H1 (cell line): ENCODE measurements at regions not wholly inside any gene's neighbourhood (a gene's known extent, or its start where the extent isn't known, plus 50 kb on each side); places are given as distances from the start of the nearest gene placed in this dataset.

Source experiments
- CTCF ChIA-PET: fragments of 300-600 bp; sonication (Branson Sonifier 250); formaldehyde crosslinking; loops from one replicate; lab custom pipeline; 2021; ENCODE audit not compliant: partially characterized antibody; lab: Charles Lee
- POLR2A ChIA-PET: fragments of 300-600 bp; sonication (Branson Sonifier 250); formaldehyde crosslinking; loops from one replicate; lab custom pipeline; 2021; ENCODE audit warnings: inconsistent platforms; ENCODE audit not compliant: partially characterized antibody; lab: Charles Lee
- DNase-seq, 2 experiments: peaks; one replicate each; pipeline versions ENCODE4 v3.0.0 to v3.0.0-alpha.2; 2010 to 2022; ENCODE audit warnings: low spot score in 2 of 2, low read depth in 1 of 2, mixed read lengths in 1 of 2
- FAIRE-seq: peaks from 2 replicates; lab custom pipeline; 2011; peaks lifted over from hg19 to GRCh38; lab: Jason Lieb, UNC
- H2AFZ ChIP-seq: 2 replicates; pipeline ENCODE4 v1.8.1; 2012; ENCODE audit warnings: low read length, inconsistent platforms
- H2AK5ac ChIP-seq: 2 replicates; pipeline ENCODE4 v1.6.1; 2013; ENCODE audit warnings: low read depth, low read length
- H2BK120ac ChIP-seq: replicated peaks from 2 replicates; pipeline ENCODE3; 2013; ENCODE audit warnings: low read depth, low read length, inconsistent platforms
- H2BK12ac ChIP-seq: 2 replicates; pipeline ENCODE4 v1.6.1; 2013; ENCODE audit warnings: low read depth, low read length
- H2BK15ac ChIP-seq: 2 replicates; pipeline ENCODE4 v1.6.1; 2013; ENCODE audit warnings: low read length
- H2BK20ac ChIP-seq: 2 replicates; pipeline ENCODE4 v1.6.1; 2013; ENCODE audit warnings: low read length
- H2BK5ac ChIP-seq: 2 replicates; pipeline ENCODE4 v1.6.1; 2013; ENCODE audit warnings: low read depth, low read length
- H3K14ac ChIP-seq: 2 replicates; pipeline ENCODE4 v1.6.1; 2013; ENCODE audit warnings: inconsistent platforms; ENCODE audit not compliant: insufficient read length
- H3K18ac ChIP-seq: 2 replicates; pipeline ENCODE4 v1.6.1; 2013; ENCODE audit warnings: low read length; ENCODE audit errors: extremely low read depth
- H3K23ac ChIP-seq: 2 replicates; pipeline ENCODE4 v1.6.1; 2013; ENCODE audit warnings: inconsistent platforms; ENCODE audit not compliant: insufficient read length
- H3K23me2 ChIP-seq: 2 replicates; pipeline ENCODE4 v1.6.1; 2013; ENCODE audit warnings: low read depth, low read length
- H3K27ac ChIP-seq: 2 replicates; pipeline ENCODE4 v1.6.1; 2011; ENCODE audit warnings: low read depth, low read length, inconsistent platforms
- H3K27me3 ChIP-seq, 4 experiments: replicated peaks in 1 of 4; 1 replicate in 1 of 4; 2 replicates in 3 of 4; pipeline versions ENCODE4 v1.6.1 to v1.8.1; 2011 to 2013; ENCODE audit warnings: low read length in 3 of 4, mild to moderate bottlenecking in 3 of 4, inconsistent platforms in 2 of 4, mixed read lengths in 2 of 4, moderate library complexity in 1 of 4; ENCODE audit not compliant: control insufficient read depth in 3 of 4, insufficient read depth in 3 of 4; ENCODE audit errors: extremely low read depth in 1 of 4
- H3K36me3 ChIP-seq, 4 experiments: 2 replicates each; pipeline versions ENCODE4 v1.6.1 to v1.8.1; 2011 to 2013; ENCODE audit warnings: mild to moderate bottlenecking in 4 of 4, low read length in 3 of 4, moderate library complexity in 2 of 4, control low read depth in 1 of 4, inconsistent platforms in 1 of 4; ENCODE audit not compliant: insufficient read depth in 4 of 4, control insufficient read depth in 2 of 4
- H3K4ac ChIP-seq: replicated peaks from 2 replicates; pipeline ENCODE3; 2013; ENCODE audit warnings: low read length, low read depth, mixed read lengths, inconsistent platforms; ENCODE audit not compliant: insufficient read length
- H3K4me1 ChIP-seq, 4 experiments: replicated peaks in 1 of 4; 1 replicate in 1 of 4; 2 replicates in 3 of 4; pipeline versions ENCODE4 v1.6.1 to v1.8.1; 2011 to 2013; ENCODE audit warnings: low read length in 3 of 4, inconsistent platforms in 2 of 4, mixed read lengths in 1 of 4; ENCODE audit not compliant: insufficient read depth in 4 of 4, control insufficient read depth in 3 of 4
- H3K4me2 ChIP-seq, 2 experiments: 2 replicates each; pipeline versions ENCODE4 v1.6.1 to v1.8.1; 2011 to 2013; ENCODE audit warnings: low read depth in 2 of 2, low read length in 2 of 2, control low read depth in 1 of 2, inconsistent platforms in 1 of 2, mild to moderate bottlenecking in 1 of 2; ENCODE audit not compliant: insufficient read depth in 1 of 2
- H3K4me3 ChIP-seq, 4 experiments: fragments of 200-600, 300-600 bp in 1 of 4; sonication (generic), shearing (Covaris generic), sonication (Bioruptor Twin) in 1 of 4; 2 replicates each; pipeline versions ENCODE4 v1.5.1 to v1.8.1; 2011 to 2016; ENCODE audit warnings: low read length in 4 of 4, low read depth in 3 of 4, control low read depth in 2 of 4, inconsistent platforms in 2 of 4, mild to moderate bottlenecking in 2 of 4, mixed read lengths in 1 of 4, moderate library complexity in 1 of 4; ENCODE audit not compliant: insufficient read depth in 2 of 4; ENCODE audit errors: extremely low read depth in 1 of 4
- H3K56ac ChIP-seq: replicated peaks from 2 replicates; pipeline ENCODE3; 2013; ENCODE audit warnings: low read depth, mild to moderate bottlenecking, mixed read lengths, low read length, inconsistent platforms; ENCODE audit not compliant: insufficient read length
- H3K79me1 ChIP-seq: 2 replicates; pipeline ENCODE4 v1.6.1; 2013; ENCODE audit warnings: low read depth, low read length, control low read depth
- H3K79me2 ChIP-seq, 2 experiments: 2 replicates each; pipeline versions ENCODE4 v1.6.1 to v1.8.1; 2012 to 2013; ENCODE audit warnings: low read length in 2 of 2, mild to moderate bottlenecking in 2 of 2, inconsistent platforms in 1 of 2; ENCODE audit not compliant: insufficient read depth in 2 of 2, control insufficient read depth in 1 of 2
- H3K9ac ChIP-seq, 4 experiments: replicated peaks in 1 of 4; 1 replicate in 1 of 4; 2 replicates in 3 of 4; pipeline versions ENCODE4 v1.6.1 to v1.8.1; 2011 to 2013; ENCODE audit warnings: low read depth in 3 of 4, low read length in 3 of 4, control low read depth in 2 of 4, mild to moderate bottlenecking in 2 of 4, moderate library complexity in 2 of 4, inconsistent platforms in 1 of 4; ENCODE audit errors: extremely low read depth in 1 of 4
- H3K9me3 ChIP-seq, 2 experiments: 2 replicates each; pipeline versions ENCODE4 v1.6.1 to v1.8.1; 2012 to 2013; ENCODE audit warnings: mild to moderate bottlenecking in 2 of 2, moderate library complexity in 2 of 2, control low read depth in 1 of 2, inconsistent platforms in 1 of 2, low read depth in 1 of 2, low read length in 1 of 2, mixed read lengths in 1 of 2; ENCODE audit not compliant: insufficient read depth in 2 of 2
- H4K20me1 ChIP-seq, 2 experiments: replicated peaks in 1 of 2; 2 replicates each; pipeline versions ENCODE3 to v1.8.1; 2011 to 2013; ENCODE audit warnings: inconsistent platforms in 2 of 2, low read length in 2 of 2, mild to moderate bottlenecking in 1 of 2; ENCODE audit not compliant: insufficient read depth in 2 of 2, control insufficient read depth in 1 of 2
- H4K5ac ChIP-seq: 2 replicates; pipeline ENCODE4 v1.6.1; 2013; ENCODE audit warnings: low read length, low read depth, mixed read lengths, inconsistent platforms; ENCODE audit not compliant: insufficient read length
- H4K8ac ChIP-seq: 2 replicates; pipeline ENCODE4 v1.8.0; 2013; ENCODE audit warnings: mild to moderate bottlenecking, moderate library complexity, low read length, inconsistent platforms; ENCODE audit not compliant: insufficient read depth; ENCODE audit errors: extremely low read depth
- H4K91ac ChIP-seq: replicated peaks from 2 replicates; pipeline ENCODE3; 2013; ENCODE audit warnings: low read length, mixed read lengths, inconsistent platforms; ENCODE audit not compliant: insufficient read length
- CHD7 ChIP-seq: fragments of 300-600 bp; sonication (generic); IDR thresholded peaks from 2 replicates; pipeline ENCODE4 v1.7.1; 2012; ENCODE audit warnings: low read length, moderate library complexity, mild to moderate bottlenecking, inconsistent platforms; ENCODE audit not compliant: insufficient replicate concordance
- WGBS, 2 experiments: shearing (Covaris generic) in 1 of 2; methylation state at CpG; one replicate each; pipeline versions ENCODE4 v1.1.6 to v1.1.7; 2013 to 2015; ENCODE audit warnings: low lambda C conversion rate in 2 of 2, mixed read lengths in 2 of 2, inconsistent platforms in 1 of 2, low coverage in 1 of 2, missing lambda C conversion rate in 1 of 2; ENCODE audit not compliant: insufficient replicate concordance in 2 of 2, insufficient coverage in 1 of 2, insufficient read length in 1 of 2; ENCODE audit errors: extremely low coverage in 1 of 2, missing lambda C conversion rate in 1 of 2; 5-methylcytosine and 5-hydroxymethylcytosine counted together

- Histone ChIP-seq H3K79me1 (no peaks in the 10 kb centered on the region), H3K9me3 (no peaks in the 10 kb centered on the region), H3K23ac (no peak overlapping the region), H2BK12ac (no peak overlapping the region), H2BK5ac (no peak overlapping the region), H4K20me1 (no peaks in the 10 kb centered on the region), H2BK120ac (no peak overlapping the region), H3K4me1 (no peaks in the 10 kb centered on the region), H3K36me3 (no peaks in the 10 kb centered on the region), H4K5ac (no peak overlapping the region), H2AK5ac (no peak overlapping the region), H3K4me3 (no peak overlapping the region), H3K79me2 (no peaks in the 10 kb centered on the region), H3K56ac (no peak overlapping the region), H2BK15ac (no peak overlapping the region), H3K27ac (no peak overlapping the region), H3K14ac (no peak overlapping the region), H2BK20ac (no peak overlapping the region), H3K18ac (no peak overlapping the region), H4K91ac (no peak overlapping the region), H3K4ac (no peak overlapping the region), H2AFZ (no peak overlapping the region), H3K23me2 (no peaks in the 10 kb centered on the region), H4K8ac (no peak overlapping the region), H3K27me3 (no peaks in the 10 kb centered on the region), H3K9ac (no peak overlapping the region), H3K4me2 (no peak overlapping the region)
- WGBS, 2 experiments: 85% methylated on average over 5 of the region's 5 CpGs; no CpG with 5 or more reads in 1 of the 2 experiments
- POLR2A ChIA-PET: no interaction called here
- no peak for DNase-seq
- CTCF ChIA-PET: no interaction called here
- no peak for FAIRE-seq
- no peak for TF ChIP-seq CHD7
Measured at GRCh38 chr3:74351213-74351612, 263.2 kb downstream of the CNTN3 start.
